Aorta (tissue), 5 donors: ENCODE measurements at regions not wholly inside any gene's neighbourhood (a gene's known extent, or its start where the extent isn't known, plus 50 kb on each side); places are given as distances from the start of the nearest gene placed in this dataset.

ENCODE experiments used
- ATAC-seq: fragments of 200-7000 bp; cut with Tn5 transposase; one replicate; pipeline ENCODE4 v1.9.1; 2022; ENCODE audit warnings: moderate library complexity; ENCODE audit not compliant: low FRiP score
- DNase-seq, 2 donors: peaks; one replicate each; pipeline ENCODE4 v3.0.0-alpha.2; 2020
- H3K27ac ChIP-seq, 2 donors: one replicate each; pipeline ENCODE4 v1.5.1; 2013; ENCODE audit warnings: low read length in 2 of 2, mild to moderate bottlenecking in 2 of 2, moderate library complexity in 2 of 2, control low read depth in 1 of 2, inconsistent platforms in 1 of 2, low read depth in 1 of 2
- H3K27me3 ChIP-seq, 2 donors: one replicate each; pipeline ENCODE4 v1.6.1; 2013; ENCODE audit warnings: control low read depth in 1 of 2, low read length in 1 of 2, mild to moderate bottlenecking in 1 of 2, moderate library complexity in 1 of 2; ENCODE audit not compliant: insufficient read depth in 2 of 2, control insufficient read depth in 1 of 2
- H3K36me3 ChIP-seq, 2 donors: one replicate each; pipeline ENCODE4 v1.6.1; 2013; ENCODE audit warnings: control low read depth in 1 of 2, low read length in 1 of 2, mild to moderate bottlenecking in 1 of 2; ENCODE audit not compliant: insufficient read depth in 2 of 2, control insufficient read depth in 1 of 2
- H3K4me1 ChIP-seq, 2 donors: one replicate each; pipeline ENCODE4 v1.6.1; 2013; ENCODE audit warnings: low read length in 2 of 2, control low read depth in 1 of 2, mild to moderate bottlenecking in 1 of 2, moderate library complexity in 1 of 2; ENCODE audit not compliant: insufficient read depth in 2 of 2, control insufficient read depth in 1 of 2
- H3K4me3 ChIP-seq, 2 donors: one replicate each; pipeline ENCODE4 v1.5.1; 2013; ENCODE audit warnings: low read length in 2 of 2, control low read depth in 1 of 2, mild to moderate bottlenecking in 1 of 2
- H3K9me3 ChIP-seq: one replicate; pipeline ENCODE4 v1.6.1; 2013; ENCODE audit warnings: mild to moderate bottlenecking, low read length; ENCODE audit not compliant: control insufficient read depth
- WGBS, 2 donors: extraction: QIAGEN DNeasy Blood & Tissue Kit; methylation state at CpG; one replicate each; pipeline ENCODE4 v1.1.7; 2013; 5-methylcytosine and 5-hydroxymethylcytosine counted together
- intact Hi-C, 2 donors: fragments of 100-400 bp; cut with DNase I; formaldehyde crosslinking; loops; one replicate each; pipeline versions ENCODE4 v1.14.2 to v1.15.0; 2022
- donor health status: healthy with polysubstance abuse.
- donor health status: Bipolar disorder and iron deficiency.
- donor health status: DM: no; HTN: no; CAD: no.
- donor health status: DM: no; HTN: no; CAD: no.
- donor health status: DM: yes; HTN: yes; CAD: no.

DNA sequence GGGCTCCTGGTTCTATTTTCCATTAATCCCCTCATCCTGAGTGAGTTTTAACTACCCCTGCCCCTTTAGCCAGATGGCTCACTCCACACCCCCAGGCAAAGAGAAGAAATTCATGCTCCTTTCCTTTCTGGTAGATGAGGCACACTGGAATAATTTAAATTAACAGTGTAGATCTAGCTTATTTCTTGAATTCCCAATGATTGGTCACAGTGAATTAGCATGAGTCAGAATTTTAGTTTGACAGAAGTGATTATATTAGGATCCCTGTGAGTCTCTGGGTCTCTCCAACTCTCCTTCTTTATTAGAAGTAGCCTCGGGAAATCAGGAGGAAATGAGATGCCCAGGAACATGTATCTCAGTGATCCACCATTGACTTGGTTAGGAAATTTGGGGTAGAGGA lies 103.1 kb upstream of the KAZN start:
- no peaks in the 10 kb centered on the region for H3K4me1 ChIP-seq
- H3K4me3 ChIP-seq = no peak overlapping the region
- H3K9me3 ChIP-seq = peaks cover 1% of the 10 kb centered on the region
- no peak overlapping the region for H3K27ac ChIP-seq
- intact Hi-C loops = no loop called here
- DNase-seq (no peak), ATAC-seq (no peak)
- H3K36me3 ChIP-seq = no peaks in the 10 kb centered on the region
- no peaks in the 10 kb centered on the region for H3K27me3 ChIP-seq
- 96% methylated on average over 1 of the region's 1 CpG for WGBS, 2 donors

GRCh38 chr1:14495996-14496395 lies 102.5 kb upstream of the KAZN start:
- H3K9me3 ChIP-seq = peaks cover 1% of the 10 kb centered on the region
- H3K4me1 ChIP-seq = no peaks in the 10 kb centered on the region
- WGBS, 2 donors = 11 to 26% methylated on average over 3 of the region's 3 CpGs

GRCh38 chr1:14498839-14499238 lies 99.6 kb upstream of the KAZN start:
- Histone ChIP-seq H3K4me1 (no peaks in the 10 kb centered on the region), H3K27ac (no peak overlapping the region), H3K4me3 (no peak overlapping the region), H3K27me3 (no peaks in the 10 kb centered on the region), H3K36me3 (no peaks in the 10 kb centered on the region), H3K9me3 (peaks cover 1% of the 10 kb centered on the region)
- DNase-seq (no peak), ATAC-seq (no peak)
- WGBS, 2 donors = 82 to 86% methylated on average over 6 of the region's 6 CpGs
- intact Hi-C loops = no loop called here

More at GRCh38 chr1:14495996-14496395, 102.5 kb upstream of the KAZN start:
- no peaks in the 10 kb centered on the region for H3K27me3 ChIP-seq
- intact Hi-C loops = no loop called here
- ATAC-seq (no peak), DNase-seq (no peak)
- H3K27ac ChIP-seq = no peak overlapping the region
- H3K4me3 ChIP-seq = no peak overlapping the region
- no peaks in the 10 kb centered on the region for H3K36me3 ChIP-seq

DNA sequence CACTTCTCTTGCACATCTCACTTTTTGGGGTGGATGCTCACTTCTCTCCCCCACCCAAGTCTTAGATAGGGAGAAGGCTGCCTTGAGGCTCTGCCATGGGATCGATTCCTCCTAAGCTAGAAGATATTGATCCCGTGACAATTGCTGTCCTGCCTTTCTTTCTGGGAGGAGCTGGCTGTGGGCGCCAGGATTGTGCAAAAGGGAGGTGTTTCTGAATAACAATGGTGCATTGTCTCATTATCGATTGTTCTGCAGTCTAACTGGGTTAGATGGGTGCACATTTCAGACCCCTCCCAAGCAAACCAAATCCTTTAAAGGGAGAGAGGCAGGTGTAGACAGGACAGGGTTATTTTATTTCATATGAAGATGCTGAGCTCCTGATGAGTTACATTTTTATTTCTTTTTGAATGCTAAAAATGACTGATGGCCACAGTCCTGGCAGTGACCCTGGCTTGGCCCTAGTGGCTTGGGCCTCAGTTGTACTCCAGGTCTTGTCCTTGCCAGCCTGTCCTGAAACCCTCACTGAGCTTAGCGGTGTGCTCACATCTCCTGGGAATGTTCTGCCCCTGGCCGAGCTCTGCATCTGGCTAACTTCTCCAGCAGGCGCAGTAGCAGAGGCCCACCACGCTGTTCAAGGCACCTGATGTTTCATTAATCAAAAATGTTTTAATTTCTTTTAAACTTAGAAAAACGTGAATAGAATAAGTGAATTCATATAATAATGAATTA lies 99.0 kb upstream of the KAZN start:
- Histone ChIP-seq H3K9me3 (no peaks in the 10 kb centered on the region), H3K36me3 (no peaks in the 10 kb centered on the region), H3K27me3 (no peaks in the 10 kb centered on the region), H3K4me3 (no peak overlapping the region), H3K4me1 (no peaks in the 10 kb centered on the region), H3K27ac (no peak overlapping the region)
- intact Hi-C loops = no loop called here
- WGBS, 2 donors = 70 to 77% methylated on average over 9 of the region's 9 CpGs
- DNase-seq = no peak
- ATAC-seq = no peak

DNA sequence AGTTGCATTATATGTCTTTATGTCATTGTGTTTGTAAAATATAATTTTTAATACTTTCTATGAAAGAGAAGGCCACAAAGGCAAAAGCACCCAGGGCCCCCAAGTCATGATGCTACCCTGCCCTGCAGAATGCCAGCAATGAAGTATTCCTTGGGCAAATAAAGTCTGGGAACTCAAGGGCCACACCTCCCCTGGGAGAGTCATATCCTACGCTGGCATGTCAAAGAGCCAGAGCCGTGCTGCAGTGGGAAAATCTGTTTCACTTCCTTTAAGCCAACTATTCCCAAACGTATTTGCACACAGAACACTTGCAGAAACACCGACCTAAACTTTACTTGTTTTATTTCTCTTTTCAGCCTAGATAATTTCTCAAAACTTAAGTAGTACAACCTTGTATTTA lies 98.4 kb upstream of the KAZN start:
- intact Hi-C loops = no loop called here
- H3K27me3 ChIP-seq = no peaks in the 10 kb centered on the region
- no peaks in the 10 kb centered on the region for H3K4me1 ChIP-seq
- H3K36me3 ChIP-seq = no peaks in the 10 kb centered on the region
- WGBS, 2 donors = 2 to 6% methylated on average over 4 of the region's 4 CpGs
- ATAC-seq = no peak
- no peak overlapping the region for H3K4me3 ChIP-seq
- no peak for DNase-seq
- H3K27ac ChIP-seq = no peak overlapping the region
- H3K9me3 ChIP-seq = no peaks in the 10 kb centered on the region

DNA sequence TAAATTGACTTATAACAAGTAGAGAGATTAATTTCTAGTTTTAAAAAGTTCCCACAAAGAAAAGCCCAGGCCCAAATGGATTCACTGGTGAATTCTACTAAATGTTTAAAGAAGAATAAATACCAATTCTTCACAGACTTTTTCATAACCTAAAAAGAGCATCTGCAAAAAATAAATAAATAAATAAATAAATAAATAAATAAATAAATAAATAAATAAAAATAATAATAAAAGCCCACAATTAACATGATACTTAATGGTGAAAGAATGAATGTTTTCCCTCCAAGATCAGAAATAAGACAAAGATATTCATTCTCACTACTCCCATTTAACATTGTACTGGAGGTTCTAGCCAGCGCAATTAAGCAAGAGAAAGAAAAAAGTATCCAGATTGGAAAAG lies 97.6 kb upstream of the KAZN start:
- intact Hi-C loops = no loop called here
- H3K27ac ChIP-seq = no peak overlapping the region
- WGBS, 2 donors = 100% methylated on average over 1 of the region's 1 CpG
- H3K4me1 ChIP-seq = no peaks in the 10 kb centered on the region
- DNase-seq = no peak
- H3K27me3 ChIP-seq = no peaks in the 10 kb centered on the region
- no peaks in the 10 kb centered on the region for H3K9me3 ChIP-seq
- H3K4me3 ChIP-seq = no peak overlapping the region
- H3K36me3 ChIP-seq = no peaks in the 10 kb centered on the region
- no peak for ATAC-seq

GRCh38 chr1:14504517-14504916 lies 94.0 kb upstream of the KAZN start:
- WGBS, 2 donors = 77 to 85% methylated on average over 5 of the region's 5 CpGs
- ATAC-seq (no peak), DNase-seq (no peak)
- Histone ChIP-seq H3K27me3 (peaks cover 0 to 1% of the 10 kb centered on the region in 2 donors), H3K27ac (no peak overlapping the region), H3K4me3 (no peak overlapping the region), H3K9me3 (no peaks in the 10 kb centered on the region), H3K36me3 (no peaks in the 10 kb centered on the region), H3K4me1 (no peaks in the 10 kb centered on the region)
- intact Hi-C loops = no loop called here

DNA sequence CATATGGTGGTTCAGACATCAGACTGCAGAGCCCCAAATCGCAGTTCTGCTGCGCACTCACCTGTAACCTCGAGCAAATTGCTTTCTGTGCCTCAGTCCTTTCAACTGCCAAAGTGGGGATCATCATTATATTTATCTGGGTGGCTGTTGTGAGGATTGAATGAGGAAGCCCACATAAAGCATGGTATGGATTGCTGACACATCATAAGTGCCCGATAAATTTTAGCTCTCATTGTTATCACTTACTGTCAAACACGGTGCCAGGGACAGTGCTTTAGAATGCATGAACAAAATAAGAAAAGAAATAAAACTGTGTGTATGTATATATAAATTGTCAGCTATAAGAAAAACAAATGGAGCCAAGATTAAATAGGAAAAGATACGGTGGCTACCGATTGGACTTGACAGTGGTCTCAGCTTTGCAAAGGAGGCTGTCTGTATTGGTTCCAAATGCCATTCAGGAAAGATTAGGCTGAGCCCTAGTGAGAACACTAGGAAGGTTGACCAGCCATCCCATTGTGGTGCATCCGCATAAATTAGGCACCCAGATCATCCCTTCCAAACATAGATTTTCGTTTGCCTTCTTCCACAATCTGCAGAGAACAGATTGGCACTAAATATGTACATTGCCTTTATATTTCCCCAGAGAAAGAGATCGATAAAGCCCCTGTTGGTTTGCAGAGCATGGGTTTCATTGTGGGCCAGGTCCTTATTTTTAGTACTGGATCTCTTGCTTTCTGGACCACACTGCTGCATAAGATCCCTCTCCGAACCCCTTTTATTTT lies 91.8 kb upstream of the KAZN start:
- WGBS, 2 donors = 83 to 84% methylated on average over 11 of the region's 11 CpGs
- intact Hi-C loops = no loop called here
- no peaks in the 10 kb centered on the region for H3K4me1 ChIP-seq
- no peak overlapping the region for H3K4me3 ChIP-seq
- H3K27ac ChIP-seq = no peak overlapping the region
- peaks cover 0 to 1% of the 10 kb centered on the region in 2 donors for H3K27me3 ChIP-seq
- no peaks in the 10 kb centered on the region for H3K9me3 ChIP-seq
- ATAC-seq = no peak
- no peak for DNase-seq
- H3K36me3 ChIP-seq = no peaks in the 10 kb centered on the region

DNA sequence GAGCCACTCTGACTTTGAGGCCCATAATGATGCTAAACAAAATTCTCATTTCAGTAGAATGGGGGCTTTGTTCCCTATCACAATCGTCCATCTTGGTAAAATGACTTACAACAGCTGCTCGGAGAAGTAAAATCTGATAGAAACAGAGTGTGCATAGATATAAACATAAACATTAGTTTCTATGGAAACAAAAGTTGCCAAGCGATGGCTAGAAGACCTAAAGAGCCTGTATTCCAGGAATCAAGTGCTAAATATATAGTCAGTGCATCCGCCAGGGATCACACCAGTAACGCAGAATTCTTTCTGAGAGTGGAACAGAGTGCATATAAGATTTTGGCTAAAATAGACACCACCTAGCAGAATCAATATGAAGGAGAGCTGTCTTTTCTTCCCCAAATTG lies 91.2 kb upstream of the KAZN start:
- no peak overlapping the region for H3K4me3 ChIP-seq
- DNase-seq = no peak
- WGBS, 2 donors = 21 to 33% methylated on average over 5 of the region's 5 CpGs
- no peak overlapping the region for H3K27ac ChIP-seq
- no peaks in the 10 kb centered on the region for H3K4me1 ChIP-seq
- no peaks in the 10 kb centered on the region for H3K9me3 ChIP-seq
- peaks cover 0 to 1% of the 10 kb centered on the region in 2 donors for H3K27me3 ChIP-seq
- H3K36me3 ChIP-seq = no peaks in the 10 kb centered on the region
- ATAC-seq = no peak
- intact Hi-C loops = no loop called here
